ENCODE measurements at regions not wholly inside any gene's neighbourhood (a gene's known extent, or its start where the extent isn't known, plus 50 kb on each side); places are given as distances from the start of the nearest gene placed in this dataset.

DNA sequence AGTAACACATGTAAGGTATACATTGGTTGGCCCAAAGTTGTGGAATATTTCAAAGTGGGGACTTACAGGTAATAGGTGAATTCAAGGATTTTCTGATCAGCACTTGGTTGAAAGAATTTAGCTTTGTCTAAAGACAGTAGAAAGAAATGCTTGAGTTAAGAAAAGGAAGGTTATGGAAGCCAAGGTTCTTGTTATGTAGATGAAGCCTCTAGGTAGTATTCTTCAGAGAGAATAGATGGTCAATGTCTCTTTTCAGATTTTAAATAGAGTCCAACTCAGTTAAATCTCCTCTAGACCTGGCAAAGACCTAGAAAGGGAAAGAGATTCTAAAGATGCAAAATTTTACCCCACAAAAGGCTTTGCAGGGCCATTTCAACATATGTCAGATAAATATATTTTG is 157.4 kb downstream of the ANKRD30B start:
- no peak for DNase-seq (ENCODE audit: low read depth in 2 of 2)

DNA sequence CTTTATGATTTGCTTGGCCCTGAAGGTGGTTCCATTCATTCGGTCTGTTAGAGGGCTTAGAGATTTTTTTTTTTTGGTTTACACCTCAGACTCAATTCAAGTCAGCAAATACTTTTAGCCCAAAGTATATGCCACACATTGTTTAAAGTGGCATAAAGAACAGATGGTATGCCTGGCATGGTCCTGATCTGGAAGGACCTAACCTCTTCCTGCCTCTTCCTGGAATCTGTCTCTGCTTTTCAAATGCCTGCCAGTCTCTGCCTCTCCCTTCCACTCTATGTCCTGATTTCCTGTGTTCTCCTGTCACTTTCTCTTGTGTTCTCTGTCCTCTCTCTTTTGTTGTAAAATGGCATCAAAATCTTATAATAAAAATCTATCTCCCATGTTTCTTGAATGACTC is 158.0 kb downstream of the ANKRD30B start:
- no peak for DNase-seq (ENCODE audit: low read depth in 2 of 2)

DNA sequence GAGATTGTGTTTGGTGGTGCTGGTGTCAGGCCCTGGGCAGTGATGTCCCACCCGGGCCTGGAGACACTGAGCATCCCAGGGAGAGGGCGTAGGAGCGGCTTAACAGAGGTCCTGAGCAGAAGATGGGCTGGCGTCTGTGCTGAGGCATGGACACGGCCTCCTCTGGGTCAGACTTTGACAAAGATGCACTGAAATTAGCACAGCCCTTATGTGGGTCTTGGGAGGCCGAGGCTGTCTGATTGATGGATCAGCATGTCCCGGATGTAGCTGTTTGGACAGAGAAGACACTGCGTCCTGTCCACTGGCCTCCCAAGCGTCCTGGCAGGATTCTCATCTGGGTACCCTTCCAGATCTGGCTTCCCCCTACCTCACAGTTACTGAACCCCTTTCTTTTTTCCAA is 159.4 kb downstream of the ANKRD30B start:
- DNase-seq (ENCODE audit: low read depth in 2 of 2), result no peak

DNA sequence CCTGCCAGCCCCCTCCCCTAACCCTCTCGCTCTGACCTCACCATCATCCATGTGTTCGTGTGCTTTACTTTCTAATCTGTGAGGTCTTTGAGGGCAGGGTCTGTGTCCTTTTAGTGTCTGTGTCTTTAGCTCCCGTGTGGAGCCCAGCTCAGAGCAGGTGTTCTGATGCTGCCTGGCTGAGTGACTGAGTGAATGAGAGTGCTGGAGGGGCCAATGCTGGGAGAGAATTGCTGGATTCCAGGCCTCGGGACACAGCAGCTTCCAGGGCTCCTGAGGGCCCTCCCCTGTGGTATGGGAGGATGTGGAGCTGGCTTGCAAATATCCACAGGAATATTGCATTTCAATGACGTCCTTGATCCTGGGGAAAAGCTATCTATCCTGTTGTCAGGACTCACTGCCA is 160.6 kb downstream of the ANKRD30B start:
- no peak for DNase-seq (ENCODE audit: low read depth in 2 of 2)

DNA sequence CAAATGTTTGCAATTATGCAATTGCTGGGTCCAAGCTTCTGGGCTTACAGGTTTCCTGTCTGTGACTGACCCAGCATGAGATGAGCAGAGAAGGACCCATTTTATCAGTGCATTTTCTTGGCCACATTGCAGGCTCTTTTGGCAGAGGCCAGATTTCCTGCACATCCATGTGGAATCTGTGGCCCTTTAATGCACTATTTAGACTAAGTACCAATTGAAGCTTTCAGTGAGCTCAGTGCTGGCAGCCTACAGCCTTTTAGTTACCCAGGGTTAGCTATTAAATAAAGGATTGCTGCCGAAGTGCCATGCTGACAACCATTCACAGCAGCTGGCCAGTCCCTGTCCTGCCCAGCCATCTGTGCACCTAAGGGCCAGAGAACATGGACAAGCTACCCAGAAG is 165.0 kb downstream of the ANKRD30B start:
- DNase-seq (ENCODE audit: low read depth in 2 of 2), result no peak

DNA sequence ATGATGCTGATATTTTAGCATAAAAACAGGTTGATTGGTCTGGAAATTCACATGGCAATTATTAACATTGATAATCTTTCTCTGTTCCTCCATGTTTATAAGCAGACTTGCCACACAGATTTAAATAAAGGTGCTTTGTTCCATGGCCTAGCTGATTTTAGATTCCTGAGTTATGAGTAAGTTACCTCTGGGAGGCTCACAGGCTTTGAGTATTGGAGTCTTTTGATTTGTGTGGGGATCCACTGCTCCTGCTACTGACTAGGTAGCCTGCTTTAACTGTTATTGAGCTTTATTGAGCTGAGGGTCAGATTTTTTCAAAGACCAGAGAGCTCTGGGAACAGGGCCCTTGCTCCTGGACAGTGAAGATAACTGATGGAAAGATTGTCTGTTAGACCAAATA is 166.1 kb downstream of the ANKRD30B start:
- no peak for DNase-seq (ENCODE audit: low read depth in 2 of 2)

DNA sequence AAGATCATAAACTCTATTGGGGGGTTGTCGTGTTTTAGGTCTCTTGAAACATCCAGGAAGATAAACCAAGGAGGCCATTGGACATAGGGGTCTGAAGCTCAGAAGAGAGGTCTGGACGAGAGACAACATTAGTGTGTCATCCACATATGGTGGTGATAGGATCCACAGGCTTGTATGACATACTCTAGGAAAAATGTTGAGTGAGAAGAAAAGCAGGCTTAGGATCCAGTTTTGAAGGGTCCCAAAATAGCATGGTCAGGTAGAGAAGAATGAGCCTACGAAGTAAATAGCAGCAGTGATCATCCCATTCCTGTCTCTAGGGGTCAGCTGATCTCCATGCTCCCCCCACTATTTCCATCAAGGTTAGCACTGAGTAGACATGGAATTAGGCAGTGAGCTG is 166.8 kb downstream of the ANKRD30B start:
- DNase-seq (ENCODE audit: low read depth in 2 of 2), result no peak

DNA sequence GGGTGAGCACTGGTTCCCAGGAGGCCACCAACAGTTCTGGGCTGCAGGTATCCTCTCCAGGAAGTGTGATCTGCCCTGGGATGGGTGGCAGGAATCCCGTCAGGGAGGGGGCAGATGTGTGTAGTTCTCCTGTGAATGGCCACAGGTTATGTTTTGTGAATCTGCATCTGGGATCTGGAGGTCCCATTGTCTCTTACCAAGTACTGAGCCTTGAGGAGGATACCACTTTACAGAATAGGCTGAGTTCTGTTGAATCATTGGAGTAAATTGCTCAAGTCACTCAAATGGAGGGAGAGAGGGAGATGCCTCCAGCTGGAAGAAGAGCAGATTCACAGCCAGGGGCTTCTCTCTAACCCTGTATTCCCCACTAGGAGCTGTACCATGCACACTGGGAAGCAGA is 168.2 kb downstream of the ANKRD30B start:
- DNase-seq (ENCODE audit: low read depth in 2 of 2), result no peak

DNA sequence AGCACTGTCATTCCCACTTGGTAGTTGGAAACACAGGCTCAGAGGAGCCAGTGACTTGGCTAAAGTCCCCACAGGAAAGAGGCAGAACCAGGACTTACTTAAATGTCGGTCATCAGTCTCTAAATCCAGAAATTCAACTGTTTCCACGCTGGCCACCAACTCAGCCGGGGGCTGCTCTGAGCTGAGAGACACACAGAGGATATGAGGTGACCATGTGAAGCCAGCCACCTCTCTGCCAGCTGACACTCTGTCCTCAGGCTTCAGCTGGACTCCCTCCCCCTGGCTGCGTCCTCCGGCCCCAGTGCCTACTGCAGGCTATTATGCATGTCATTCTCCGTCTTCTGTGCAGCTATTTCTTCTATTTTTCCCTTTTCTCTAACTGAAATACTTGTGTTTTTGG is 168.9 kb downstream of the ANKRD30B start:
- no peak for DNase-seq (ENCODE audit: low read depth in 2 of 2)

DNA sequence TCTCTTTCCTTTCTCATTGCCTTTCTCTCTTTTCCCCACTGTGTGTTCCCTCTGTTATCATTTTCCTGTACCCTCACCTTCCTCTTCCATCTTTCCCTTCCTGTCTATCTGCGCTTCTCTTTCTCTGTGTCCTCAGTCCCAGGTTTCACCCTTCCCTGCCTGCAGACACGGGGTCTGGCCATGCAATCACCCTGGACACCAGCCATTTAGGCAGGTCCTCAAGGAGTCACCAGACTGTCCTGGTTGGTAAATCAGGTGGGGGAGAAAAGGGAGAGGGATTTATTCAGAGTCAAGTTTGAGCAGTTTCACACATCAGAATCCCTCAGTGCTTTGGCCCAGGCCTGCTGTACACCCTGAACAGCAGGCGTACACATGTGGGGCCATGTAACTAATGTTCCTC is 169.3 kb downstream of the ANKRD30B start:
- no peak for DNase-seq (ENCODE audit: low read depth in 2 of 2)

DNA sequence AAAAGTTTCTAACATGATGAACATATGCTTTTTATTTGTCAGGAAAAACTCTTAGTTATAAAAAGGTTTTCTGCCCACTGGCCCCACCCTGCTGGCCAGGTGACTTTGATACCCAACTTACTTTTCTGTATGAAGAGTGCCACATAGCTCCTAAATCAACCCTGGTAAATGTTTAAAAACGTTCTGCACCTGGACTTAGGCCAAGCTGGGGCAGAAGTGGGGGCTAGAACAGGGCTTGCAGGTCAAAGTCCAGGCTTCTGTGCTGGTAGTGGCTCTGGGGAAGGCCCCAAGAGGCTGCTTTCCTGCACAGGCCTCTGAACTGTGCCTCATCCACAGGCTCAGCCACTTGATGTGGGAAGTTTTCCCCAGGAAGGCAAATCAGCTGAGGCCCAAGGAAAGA is 171.7 kb downstream of the ANKRD30B start:
- DNase-seq (ENCODE audit: low read depth in 2 of 2), result no peak

DNA sequence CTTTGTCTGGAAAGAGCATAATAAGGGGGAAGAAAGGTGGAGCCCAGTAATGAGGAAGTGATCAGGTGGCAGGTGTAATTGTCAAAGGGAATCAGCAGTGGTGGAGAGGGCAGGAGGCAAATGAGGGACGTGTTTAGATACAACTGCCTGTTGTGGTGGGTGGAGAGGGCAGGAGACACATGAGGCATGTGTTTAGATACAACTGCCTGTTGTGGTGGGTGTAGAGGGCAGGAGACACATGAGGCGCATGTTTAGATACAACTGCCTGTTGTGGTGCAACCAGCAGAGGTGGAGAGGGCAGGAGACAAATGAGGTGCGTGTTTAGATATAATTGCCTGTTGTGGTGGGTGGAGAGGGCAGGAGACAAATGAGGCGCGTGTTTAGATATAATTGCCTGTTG is 173.1 kb downstream of the ANKRD30B start:
- no peak for DNase-seq (ENCODE audit: low read depth in 2 of 2)

DNA sequence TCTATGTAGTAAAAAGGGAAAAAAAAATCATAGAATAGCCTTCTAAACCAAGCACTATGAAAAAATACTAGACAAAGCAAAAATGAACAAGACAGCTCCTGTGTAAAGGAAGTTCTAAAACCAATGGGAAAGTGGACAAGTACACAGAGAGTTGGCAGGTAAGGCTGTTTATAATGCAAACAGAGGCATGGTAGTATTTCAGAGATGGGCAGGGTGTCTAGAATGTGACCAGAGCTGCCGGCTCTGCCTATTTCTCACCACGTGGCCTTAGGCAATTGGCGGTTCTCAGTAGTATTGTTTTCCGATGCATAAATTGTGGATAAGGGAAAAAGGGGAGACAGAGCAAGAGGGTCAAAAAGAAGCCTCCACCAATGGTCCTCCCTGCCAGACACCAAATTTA is 173.6 kb downstream of the ANKRD30B start:
- DNase-seq (ENCODE audit: low read depth in 2 of 2), result no peak

DNA sequence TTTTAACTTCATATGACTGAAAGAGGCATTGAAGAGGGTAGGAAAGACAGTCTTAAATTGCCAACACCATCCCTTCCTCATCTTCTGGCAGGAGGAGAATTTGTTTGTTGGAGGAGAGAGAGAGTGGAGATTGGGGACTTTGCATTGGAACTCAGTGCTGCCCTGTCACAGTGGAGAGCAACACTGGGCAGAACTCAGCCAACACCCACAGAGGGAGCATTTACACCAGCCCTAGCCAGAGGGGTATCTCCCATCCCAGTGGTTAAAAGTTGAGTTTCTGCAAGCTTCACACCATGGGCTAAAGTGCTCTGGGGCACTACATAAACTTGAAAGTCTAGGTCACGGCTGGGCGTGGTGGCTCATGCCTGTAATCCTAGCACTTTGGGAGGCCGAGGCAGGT is 174.1 kb downstream of the ANKRD30B start:
- DNase-seq (ENCODE audit: low read depth in 2 of 2), result no peak

DNA sequence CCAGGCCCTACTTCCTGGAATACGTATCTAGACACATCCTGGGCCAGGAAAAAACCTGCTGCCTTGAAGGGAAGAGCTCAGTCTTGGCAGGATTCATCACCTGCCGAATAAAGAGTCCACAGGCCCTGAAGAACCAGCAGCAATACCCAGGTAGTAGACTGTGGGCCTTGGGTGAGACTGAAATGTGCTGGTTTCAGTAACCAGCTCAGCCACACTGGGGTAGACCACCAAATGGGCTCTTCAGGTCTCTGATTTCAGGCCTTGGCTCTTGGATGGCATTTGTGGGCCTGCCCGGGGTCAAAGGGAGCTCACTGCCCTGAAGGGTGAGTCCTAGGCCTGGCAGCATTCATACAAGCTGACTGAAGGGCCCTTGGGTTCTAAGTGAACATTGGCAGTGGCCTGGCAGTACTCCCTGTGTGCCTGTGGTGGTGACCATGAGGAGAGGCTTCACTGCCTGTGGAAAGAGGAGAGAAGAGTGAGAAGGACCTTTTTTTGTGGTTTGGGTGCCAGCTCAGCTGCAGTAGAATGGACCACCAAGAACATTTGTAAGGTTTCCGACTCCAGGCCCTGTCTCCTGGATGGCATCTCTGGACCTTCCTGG is 175.1 kb downstream of the ANKRD30B start:
- no peak for DNase-seq (ENCODE audit: low read depth in 2 of 2)

DNA sequence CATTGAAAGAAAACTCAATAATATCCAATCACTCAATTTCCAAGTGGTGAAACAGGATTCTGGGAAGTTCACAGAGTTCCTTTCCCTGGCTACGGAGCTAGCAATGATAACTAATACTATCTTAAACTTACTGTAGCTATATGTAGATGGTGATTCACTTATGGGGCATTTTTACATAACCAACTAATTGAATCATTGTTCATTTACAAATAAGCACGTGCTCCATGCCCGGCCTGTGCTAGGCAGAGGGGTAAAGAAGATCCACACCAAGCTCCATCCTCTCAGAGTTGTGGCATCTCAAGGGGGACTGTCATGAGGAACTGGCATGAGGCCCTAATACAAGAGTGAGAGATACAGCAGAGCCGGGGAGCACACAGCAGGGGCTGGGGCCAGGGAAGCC is 176.3 kb downstream of the ANKRD30B start:
- no peak for DNase-seq (ENCODE audit: low read depth in 2 of 2)

DNA sequence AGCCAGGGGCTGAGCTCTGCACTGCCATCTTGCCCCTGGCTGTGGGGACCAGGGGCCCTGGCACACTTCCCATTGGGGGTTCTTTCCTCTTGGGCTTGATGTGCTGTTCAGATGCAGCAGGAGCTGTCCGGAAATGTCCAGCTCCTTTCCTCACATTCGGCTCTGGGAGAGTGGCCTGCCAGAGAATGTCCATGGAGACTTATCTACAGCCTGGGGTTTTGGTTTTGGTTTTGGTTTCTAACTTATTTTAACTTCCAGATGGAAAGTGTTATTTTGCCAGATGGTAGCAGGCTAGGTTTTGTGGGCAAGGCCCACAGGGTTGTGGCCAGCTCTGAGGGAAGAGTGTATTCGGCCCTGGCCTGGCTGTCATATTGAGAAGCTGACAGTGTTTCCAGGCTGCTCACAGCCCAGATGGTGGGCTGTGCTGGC is 177.3 kb downstream of the ANKRD30B start:
- DNase-seq (ENCODE audit: low read depth in 2 of 2), result no peak

DNA sequence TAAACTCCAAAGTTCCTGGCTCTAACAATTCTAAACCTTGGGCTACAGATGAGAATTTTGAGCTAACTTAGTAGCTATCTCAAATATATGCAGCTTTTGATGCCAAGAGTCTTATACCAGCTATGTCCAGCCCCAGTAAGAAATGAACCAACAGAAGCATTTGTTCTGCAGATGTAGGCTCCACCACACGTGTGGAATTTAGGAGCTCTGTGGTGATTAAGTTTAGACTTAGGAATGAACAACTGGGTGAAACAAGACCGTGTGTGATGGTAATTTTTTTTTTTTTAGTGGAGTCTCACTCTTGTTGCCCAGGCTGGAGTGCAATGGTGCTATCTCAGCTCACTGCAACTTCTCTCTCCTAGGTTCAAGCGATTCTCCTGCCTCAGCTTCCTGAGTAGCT is 179.7 kb downstream of the ANKRD30B start:
- no peak for DNase-seq (ENCODE audit: low read depth in 2 of 2)

DNA sequence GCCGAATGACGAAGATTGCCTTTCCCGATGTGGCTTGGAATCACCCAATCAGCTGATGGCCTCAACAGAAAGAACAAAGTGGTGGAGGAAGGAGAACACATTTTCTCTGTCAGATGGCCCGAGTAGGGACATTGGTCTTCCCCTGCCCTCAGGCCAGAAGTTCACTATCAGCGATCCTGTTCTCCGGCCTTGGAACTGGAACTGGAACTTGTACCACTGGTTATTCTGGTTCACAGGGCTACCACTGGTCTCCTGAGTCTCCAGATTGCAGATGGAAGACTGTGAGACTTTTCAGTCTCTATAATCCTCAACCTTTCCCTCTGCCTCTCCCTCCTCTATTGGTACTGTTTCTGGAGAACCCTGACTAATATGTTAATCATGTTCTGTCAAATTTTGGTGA is 180.4 kb downstream of the ANKRD30B start:
- DNase-seq (ENCODE audit: low read depth in 2 of 2), result no peak

DNA sequence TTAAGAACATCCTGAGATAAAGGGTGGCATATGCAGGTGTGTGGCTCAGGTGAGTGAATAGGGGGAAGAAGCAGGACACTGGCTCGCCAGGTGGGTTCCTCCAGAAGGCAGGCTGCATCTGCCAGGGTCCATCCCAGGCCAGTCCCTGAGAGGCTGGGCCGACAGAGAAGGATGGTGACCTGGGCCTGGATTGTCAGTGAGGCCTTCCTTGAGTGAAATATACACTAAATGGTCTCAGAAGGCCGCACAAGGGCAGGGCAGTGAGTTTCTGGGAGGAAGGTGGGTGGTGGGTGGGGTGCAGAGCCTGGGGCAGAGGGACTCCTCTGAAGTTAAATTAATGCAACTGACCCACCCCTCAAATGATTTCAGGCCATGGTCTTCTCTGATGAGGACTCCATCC is 182.1 kb downstream of the ANKRD30B start:
- no peak for DNase-seq (ENCODE audit: low read depth in 2 of 2)

DNA sequence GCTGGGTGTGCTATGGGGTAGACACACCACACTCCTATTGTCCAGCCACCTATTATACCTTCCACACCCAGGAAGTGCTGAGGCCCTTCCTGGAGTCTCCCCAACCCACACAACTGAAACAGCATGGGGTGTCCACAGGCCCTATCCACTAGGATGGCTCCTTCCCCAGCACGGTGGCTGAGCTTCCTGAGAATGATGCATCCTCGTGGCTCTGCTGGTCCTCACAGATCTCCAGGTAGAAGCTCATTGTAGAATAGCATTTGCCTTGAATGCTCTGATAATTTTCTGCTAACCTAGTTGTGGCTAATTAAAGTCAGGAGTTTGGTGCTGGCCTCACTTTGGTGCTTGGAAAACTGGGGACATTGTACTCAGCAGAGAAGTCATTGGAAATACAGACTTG is 182.6 kb downstream of the ANKRD30B start:
- DNase-seq (ENCODE audit: low read depth in 2 of 2), result no peak

DNA sequence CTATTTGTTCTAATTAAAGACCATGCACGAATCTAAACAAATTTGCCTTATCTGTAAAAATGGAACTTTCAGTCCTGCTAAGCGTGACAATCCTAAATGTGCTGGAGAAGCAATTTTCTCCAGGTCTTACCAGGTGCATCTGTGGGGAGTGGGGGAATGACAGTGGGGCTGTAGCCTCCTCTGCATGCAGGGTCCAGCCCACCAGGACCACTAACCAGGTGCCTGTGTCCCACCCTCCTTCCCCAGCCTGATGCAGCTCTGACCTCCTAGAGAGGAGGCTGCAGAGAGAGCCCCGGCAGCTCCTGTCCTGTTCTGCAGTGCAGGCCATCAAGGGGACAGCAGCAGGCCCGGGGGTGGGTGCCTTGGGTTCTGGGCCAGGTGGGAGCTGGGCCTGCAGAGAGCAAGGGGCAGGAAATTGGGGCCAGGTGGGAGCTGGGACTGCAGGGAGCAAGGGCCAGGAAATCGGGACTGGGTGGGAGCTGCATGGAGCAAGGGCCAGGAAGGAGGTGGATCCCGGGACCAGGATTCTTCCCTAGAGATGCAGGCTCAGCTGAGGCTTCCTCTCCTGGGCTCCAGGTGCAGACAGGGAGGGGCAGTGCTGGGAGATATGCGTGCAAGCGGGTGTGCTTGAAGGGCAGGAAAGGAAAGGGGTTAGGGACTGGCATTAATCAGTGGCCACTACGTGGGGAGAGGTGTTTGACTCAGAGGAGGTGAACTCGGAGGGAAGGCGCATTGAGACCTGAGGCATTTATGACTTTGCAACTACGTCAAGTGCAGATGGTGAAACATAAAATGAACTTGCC is 185.3 kb downstream of the ANKRD30B start:
- DNase-seq (ENCODE audit: low read depth in 2 of 2), result no peak

DNA sequence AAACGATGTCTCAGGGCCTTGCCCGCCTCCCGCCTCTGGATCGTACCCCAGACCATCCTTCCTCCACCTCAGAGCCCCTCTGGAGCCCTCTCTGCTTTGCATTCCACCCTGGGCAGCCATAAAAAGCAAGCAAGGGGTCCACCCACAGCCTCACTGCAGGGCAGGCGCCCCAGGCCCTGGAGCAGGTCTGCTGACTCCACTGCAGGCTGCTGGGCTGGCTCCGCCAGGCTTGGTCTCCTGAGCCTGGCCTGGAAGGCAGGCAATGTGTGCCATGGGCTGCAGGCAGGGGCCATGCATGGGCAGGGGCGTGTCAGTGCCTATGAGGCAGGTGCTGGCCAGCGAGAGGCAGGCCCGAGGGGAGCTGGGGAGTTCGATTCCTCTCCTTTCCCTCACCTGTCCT is 186.0 kb downstream of the ANKRD30B start:
- DNase-seq (ENCODE audit: low read depth in 2 of 2), result no peak

DNA sequence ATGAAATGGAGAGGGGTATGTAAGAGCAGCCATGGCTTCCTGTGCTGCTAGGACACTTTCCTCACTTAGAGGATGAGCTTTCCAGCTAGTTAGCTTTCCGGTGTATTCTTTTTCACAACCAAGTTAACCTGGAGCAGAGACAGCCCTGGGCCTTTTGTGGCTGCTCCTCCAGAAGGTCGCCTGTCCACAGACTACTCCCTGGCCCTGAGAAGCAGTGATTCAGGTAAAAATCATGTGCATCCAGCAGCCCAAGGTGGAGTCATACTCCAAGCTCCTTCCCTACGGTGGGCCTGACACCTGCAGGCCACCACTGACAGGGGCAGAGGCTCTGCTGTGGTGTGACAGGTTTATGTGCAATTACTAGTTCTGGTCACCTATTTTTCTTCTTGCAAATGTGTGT is 187.2 kb downstream of the ANKRD30B start:
- no peak for DNase-seq (ENCODE audit: low read depth in 2 of 2)
